HAP-1 (cell line): ENCODE measurements at regions not wholly inside any gene's neighbourhood (a gene's known extent, or its start where the extent isn't known, plus 50 kb on each side); places are given as distances from the start of the nearest gene placed in this dataset.
"Not testable (repeated sequence)": the region's sequence is repeated elsewhere in the genome, so short reads cannot be mapped to it uniquely, and the experiment has no call there.

Experiments used
- DNase-seq, 2 experiments: peaks; one replicate each; pipeline ENCODE4 v3.0.0-alpha.2; 2016 to 2020; ENCODE audit warnings: low spot score in 2 of 2
- H3K27me3 ChIP-seq: fragments of 250-450 bp; sonication (Bioruptor Pico); 2 replicates; pipeline ENCODE4 v1.5.1; 2020; ENCODE audit warnings: low read depth, mild to moderate bottlenecking, moderate library complexity
- H3K36me3 ChIP-seq: fragments of 250-450 bp; sonication (Bioruptor Pico); replicated peaks from 2 replicates; pipeline ENCODE4 v1.5.1; 2020; ENCODE audit warnings: mild to moderate bottlenecking
- H3K4me1 ChIP-seq: fragments of 250-450 bp; sonication (Bioruptor Pico); 2 replicates; pipeline ENCODE4 v1.5.1; 2020; ENCODE audit warnings: mild to moderate bottlenecking
- H3K4me3 ChIP-seq: fragments of 250-450 bp; sonication (Bioruptor Pico); 2 replicates; pipeline ENCODE4 v1.5.1; 2020; ENCODE audit warnings: mild to moderate bottlenecking, moderate library complexity
- H3K9me3 ChIP-seq: fragments of 250-450 bp; sonication (Bioruptor Pico); 2 replicates; pipeline ENCODE4 v1.5.1; 2020; ENCODE audit warnings: mild to moderate bottlenecking, moderate library complexity
- in situ Hi-C: fragments of 300-500 bp; cut with MboI; formaldehyde crosslinking; loops from 3 replicates; pipeline ENCODE4 v1.14.3; 2020; ENCODE audit warnings: low sequenced_read_pairs, inconsistent platforms, mixed read lengths

DNA sequence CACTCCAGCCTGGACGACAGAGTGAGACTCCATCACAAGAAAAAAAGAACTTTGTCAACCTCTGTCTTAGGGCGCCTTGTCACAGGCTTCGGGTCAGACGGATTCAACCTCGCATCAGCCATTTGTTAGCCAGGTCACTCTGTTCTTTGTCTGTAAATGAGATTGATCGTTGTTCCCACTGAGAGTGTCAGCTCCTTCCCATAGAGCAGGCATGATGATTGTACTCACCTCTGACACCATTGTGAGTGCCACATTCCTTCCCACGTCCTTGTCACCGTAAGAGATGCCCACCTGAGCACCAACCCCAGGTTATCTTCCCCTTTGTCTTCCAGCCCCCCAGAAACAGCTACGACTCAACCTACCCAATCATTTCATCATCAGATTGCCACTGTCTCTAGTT, 107.4 kb downstream of the NSUN5 start:
- H3K4me1 ChIP-seq, in situ Hi-C loops, H3K27me3 ChIP-seq, H3K9me3 ChIP-seq, DNase-seq, H3K36me3 ChIP-seq, H3K4me3 ChIP-seq: not testable (repeated sequence)

DNA sequence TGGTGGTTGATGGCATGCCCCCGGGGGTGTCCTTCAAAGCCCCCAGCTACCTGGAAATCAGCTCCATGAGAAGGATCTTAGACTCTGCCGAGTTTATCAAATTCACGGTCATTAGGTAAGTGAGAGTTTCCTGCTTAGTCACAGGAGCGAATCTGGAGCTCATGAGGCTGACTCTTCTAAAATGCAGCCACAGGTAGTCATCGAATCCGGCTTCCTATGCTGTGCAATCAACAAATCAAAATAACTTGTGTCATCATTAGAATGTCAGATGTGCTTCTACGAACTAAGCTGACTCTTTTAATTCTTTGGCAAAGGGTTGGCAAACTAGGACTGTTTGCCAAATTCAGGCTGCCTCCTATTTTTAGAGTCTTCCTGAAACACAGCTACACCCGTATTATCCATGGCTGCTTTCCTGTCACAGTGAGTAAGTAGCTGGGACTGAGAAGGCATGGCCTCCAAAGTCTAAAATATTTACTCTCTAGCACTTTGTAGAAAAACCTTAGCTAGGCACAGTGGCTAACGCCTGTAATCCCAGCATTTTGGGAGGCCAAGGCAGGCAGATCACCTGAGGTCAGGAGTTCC, 108.0 kb downstream of the NSUN5 start:
- in situ Hi-C loops, H3K9me3 ChIP-seq, H3K36me3 ChIP-seq, H3K4me3 ChIP-seq, DNase-seq, H3K4me1 ChIP-seq, H3K27me3 ChIP-seq: not testable (repeated sequence)

DNA sequence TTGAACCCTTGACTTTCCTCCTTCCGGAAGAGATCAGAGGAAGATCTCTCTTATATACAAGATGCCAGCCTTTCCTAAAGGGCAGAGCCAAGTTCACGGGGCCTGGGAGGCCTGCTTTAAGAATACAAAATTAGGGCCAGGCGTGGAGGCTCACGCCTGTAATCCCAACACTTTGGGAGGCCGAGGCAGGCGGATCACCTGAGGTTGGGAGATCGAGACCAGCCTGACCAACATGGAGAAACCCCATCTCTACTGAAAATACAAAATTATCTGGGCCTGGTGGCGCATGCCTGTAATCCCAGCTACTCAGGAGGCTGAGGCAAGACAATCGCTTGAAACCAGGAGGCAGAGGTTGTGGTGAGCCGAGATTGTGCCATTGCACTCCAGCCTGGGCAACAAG, 108.2 kb upstream of the SPDYE9 start:
- in situ Hi-C loops: not testable (repeated sequence)

DNA sequence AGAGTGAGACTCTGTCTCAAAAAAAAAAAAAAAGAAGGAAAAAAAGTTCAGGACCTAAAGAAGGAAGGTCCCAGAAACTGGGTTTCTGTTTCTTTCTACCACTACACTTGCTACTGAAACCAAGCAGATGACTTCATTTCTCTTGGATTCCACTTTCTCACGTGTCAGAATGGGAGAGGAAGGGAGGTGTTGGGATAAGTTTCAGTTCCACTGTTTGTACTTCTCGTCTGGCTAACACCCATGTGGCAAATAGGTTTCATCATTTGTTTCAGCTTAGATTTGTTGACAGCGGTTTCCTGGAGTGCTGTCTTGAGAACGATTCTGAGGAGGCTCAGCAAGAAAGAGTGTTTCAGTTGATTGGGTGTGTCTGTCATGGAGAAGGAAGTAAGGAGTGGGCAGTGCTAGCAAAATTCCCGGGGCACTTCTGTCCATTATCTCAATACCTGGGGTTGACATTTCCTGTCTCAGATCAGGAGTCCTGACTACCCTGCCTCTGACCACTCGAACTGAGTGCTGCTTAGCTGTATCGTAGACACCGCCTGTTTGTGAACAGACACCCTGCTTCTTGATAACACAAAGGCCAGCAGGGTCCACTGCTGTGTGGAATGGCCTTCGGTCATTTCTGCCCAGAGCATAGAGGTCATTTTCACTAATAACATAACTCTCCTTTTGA, 104.8 kb upstream of the SPDYE9 start:
- H3K4me1 ChIP-seq, H3K36me3 ChIP-seq, H3K9me3 ChIP-seq, H3K4me3 ChIP-seq, in situ Hi-C loops, H3K27me3 ChIP-seq, DNase-seq: not testable (repeated sequence)

More for the DNA sequence above, 108.2 kb upstream of the SPDYE9 start:
- H3K4me3 ChIP-seq, DNase-seq, H3K27me3 ChIP-seq, H3K4me1 ChIP-seq, H3K36me3 ChIP-seq, H3K9me3 ChIP-seq: not testable (repeated sequence)

DNA sequence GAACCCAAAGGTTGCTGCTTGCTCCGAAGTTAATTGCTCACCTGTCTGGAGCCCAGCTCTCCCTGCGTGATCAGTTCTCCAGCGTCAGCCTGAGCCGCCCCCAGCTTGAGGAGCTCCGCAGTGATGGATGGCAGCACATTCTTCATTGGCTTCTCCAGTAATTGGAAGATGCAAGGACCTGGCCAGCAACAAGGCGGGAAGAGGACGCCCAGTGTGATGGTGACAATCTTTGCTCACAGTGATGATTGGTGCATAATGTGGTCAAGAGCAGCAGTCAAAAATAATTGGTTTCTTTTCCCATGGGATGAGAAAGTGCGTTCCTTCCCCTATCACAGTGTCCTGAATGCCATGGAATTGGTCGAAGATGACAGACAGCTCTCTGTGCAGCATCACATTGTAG, 102.4 kb upstream of the SPDYE9 start:
- H3K4me3 ChIP-seq, H3K36me3 ChIP-seq, DNase-seq, in situ Hi-C loops, H3K9me3 ChIP-seq, H3K4me1 ChIP-seq, H3K27me3 ChIP-seq: not testable (repeated sequence)

DNA sequence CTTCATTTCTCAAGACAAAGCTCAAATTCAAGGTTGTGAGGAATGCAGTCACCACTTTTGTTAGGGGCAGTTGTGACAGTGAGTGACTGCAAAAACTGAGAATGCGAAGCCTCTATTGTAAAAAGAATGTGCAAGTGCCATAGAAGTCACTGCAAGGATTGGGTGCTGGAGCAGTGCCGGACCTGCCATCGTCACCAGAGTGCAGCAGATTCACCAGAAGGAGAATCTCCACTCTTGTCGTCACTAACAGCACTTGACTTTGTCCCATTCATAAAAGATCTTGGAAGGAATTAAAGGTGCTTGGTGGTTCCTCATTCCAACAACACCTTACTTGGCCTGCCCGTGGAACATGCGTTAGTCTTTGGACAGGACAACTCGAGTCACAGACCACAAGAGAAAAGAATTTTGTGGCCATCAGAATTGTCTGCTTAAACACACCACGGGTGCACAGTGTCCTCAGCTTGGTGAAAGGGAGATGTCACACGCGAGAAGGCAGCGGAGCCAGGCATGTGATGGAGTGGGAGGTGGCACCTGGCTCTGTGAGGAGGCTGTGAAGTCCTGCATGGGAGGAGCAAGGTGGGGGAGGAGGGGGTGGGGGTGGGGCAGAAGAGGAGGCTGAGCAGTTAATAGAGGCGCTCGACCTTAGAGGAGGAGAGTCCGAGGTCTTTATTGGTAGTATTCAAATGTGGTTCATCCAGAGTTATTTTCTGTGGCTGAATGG, 100.9 kb upstream of the SPDYE9 start:
- DNase-seq, in situ Hi-C loops, H3K36me3 ChIP-seq, H3K27me3 ChIP-seq, H3K9me3 ChIP-seq, H3K4me3 ChIP-seq, H3K4me1 ChIP-seq: not testable (repeated sequence)

DNA sequence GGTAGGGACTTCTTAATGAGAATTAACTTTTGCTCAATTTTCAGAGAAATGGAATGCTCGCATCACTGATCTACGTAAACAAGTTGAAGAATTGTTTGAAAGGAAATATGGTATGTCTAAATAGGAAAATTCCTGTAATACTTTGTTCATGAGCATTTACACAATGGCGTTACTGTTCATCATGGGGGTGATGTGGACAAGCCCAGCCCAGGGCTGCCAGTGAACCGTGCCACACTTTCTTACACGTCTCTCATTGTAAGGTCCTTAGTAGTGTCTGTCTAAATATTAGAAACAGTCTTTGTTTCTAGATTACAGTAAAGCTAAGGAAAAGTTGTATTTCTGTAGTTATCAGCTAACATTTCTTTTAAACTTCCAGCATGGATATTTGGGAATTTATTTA, 91.0 kb upstream of the SPDYE9 start:
- H3K9me3 ChIP-seq, DNase-seq, H3K4me1 ChIP-seq, in situ Hi-C loops, H3K36me3 ChIP-seq, H3K27me3 ChIP-seq, H3K4me3 ChIP-seq: not testable (repeated sequence)

DNA sequence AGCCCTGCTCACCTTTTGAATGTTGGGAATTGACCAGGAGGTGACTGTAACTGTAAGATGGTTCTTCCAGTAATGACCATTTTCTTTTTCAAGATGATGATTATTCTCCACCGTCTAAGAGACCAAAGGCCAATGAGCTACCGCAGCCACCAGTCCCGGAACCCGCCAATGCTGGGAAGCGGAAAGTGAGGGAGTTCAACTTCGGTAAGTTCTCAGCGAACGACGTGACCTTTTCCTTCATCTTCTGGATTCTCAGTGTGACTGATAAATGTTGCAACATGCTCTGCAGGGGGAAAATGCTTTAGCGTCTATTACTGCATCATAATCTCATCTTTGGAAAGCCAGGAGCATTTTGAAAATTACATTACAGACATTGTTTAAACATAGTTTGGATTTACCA, 89.5 kb upstream of the SPDYE9 start:
- DNase-seq, H3K36me3 ChIP-seq, H3K4me3 ChIP-seq, in situ Hi-C loops, H3K9me3 ChIP-seq, H3K4me1 ChIP-seq, H3K27me3 ChIP-seq: not testable (repeated sequence)

DNA sequence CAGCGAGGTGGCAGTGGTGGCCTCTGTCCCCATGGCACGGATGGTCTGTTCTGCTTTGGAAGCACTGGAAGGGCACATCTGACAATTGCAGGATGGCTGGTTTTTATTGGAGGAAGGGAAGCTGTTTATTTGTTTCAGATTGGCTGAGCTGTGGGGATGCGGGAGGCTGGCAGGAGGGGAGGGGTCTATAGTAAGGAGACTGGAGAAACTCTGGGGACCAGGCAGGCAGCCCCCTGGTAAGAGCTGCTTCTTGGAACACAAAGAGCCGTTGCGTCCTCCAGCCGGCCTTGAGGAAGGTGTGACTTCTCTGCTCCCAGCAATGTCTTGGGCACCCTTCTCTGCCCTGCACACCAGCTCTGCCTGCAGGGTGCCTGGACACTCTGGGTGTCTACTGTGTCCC, 85.1 kb upstream of the SPDYE9 start:
- DNase-seq, H3K4me1 ChIP-seq, in situ Hi-C loops: not testable (repeated sequence)

DNA sequence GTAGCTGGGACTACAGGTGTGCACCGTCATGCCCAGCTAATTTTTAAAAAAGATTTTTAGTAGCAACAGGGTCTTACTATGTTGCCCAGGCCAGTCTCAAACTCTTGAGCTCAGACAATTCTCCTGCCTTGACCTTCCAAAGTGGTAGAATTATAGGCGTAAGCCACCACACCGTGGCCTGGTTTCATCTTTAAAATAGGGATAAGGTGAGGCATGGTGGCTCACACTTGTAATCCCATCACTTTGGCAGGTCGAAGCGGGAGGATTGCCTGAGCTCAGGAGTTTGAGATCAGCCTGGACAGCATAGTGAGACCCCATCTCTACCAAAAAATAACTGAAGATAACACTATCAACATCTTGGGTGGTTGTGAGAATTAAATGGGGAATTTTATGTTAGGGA, 84.6 kb upstream of the SPDYE9 start:
- H3K27me3 ChIP-seq, H3K9me3 ChIP-seq, DNase-seq, in situ Hi-C loops, H3K4me1 ChIP-seq, H3K36me3 ChIP-seq, H3K4me3 ChIP-seq: not testable (repeated sequence)

More for the DNA sequence above, 85.1 kb upstream of the SPDYE9 start:
- not testable (repeated sequence) for H3K9me3 ChIP-seq, H3K36me3 ChIP-seq, H3K27me3 ChIP-seq, H3K4me3 ChIP-seq

DNA sequence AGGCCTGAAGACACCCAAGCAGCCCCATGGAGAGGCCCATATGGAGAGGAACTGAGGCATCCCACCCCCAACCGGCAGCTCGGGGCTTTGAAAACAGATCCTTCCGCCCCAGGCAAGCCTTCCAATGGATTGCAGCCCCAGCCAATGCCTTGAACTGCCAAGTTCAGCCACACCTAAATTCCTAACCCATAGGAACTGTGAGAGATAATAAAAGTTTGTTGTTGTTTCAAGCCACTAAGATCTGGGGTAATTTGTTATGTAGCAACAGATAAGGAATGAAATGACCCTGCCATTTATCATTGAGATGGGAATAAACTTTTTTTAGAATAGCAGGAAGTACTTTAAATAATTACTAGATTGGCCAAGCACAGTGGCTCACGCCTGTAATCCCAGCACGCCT, 80.3 kb upstream of the SPDYE9 start:
- in situ Hi-C loops: not testable (repeated sequence)

DNA sequence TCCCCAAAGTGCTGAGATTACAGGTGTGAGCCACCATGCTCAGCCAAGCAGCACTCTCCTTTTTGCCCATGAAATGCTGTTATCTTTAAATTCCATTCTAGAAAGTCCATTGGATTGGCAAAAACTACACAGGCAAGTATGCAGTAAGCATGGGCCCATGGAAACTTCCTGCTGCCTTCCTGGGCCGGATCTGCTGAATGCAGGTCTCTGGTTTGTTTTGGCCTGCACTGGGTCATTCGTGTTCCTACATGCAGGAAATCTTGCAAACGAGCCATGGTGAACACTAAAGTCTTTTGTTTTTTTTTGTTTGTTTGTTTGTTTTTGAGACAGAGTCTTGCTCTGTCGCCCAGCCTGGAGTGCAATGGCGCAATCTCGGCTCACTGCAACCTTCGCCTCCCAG, 76.8 kb upstream of the SPDYE9 start:
- H3K4me1 ChIP-seq, DNase-seq, H3K4me3 ChIP-seq, in situ Hi-C loops, H3K27me3 ChIP-seq, H3K9me3 ChIP-seq, H3K36me3 ChIP-seq: not testable (repeated sequence)

More for the DNA sequence above, 80.3 kb upstream of the SPDYE9 start:
- H3K9me3 ChIP-seq, H3K4me1 ChIP-seq, H3K36me3 ChIP-seq, H3K27me3 ChIP-seq, DNase-seq, H3K4me3 ChIP-seq: not testable (repeated sequence)

DNA sequence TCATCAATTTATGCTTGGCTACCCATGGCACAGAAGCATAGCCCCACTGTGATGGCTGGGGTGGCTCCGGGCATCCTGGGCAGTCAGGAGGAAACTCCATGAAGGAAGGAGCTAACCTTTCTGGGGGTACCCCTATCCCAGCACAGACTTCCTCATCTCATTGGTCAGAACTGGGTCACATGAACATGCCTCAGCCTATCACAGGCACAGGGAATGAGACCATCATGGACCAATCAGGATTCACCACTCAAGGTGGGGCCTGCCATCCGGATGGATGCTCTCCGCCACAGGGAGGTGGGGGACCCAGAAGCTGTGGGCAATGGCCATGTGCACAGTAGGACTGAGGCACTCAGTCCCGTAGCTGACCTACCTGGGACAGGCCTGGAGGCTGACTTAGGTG, 75.9 kb upstream of the SPDYE9 start:
- H3K4me3 ChIP-seq, H3K27me3 ChIP-seq, H3K4me1 ChIP-seq, H3K9me3 ChIP-seq, H3K36me3 ChIP-seq, DNase-seq, in situ Hi-C loops: not testable (repeated sequence)

DNA sequence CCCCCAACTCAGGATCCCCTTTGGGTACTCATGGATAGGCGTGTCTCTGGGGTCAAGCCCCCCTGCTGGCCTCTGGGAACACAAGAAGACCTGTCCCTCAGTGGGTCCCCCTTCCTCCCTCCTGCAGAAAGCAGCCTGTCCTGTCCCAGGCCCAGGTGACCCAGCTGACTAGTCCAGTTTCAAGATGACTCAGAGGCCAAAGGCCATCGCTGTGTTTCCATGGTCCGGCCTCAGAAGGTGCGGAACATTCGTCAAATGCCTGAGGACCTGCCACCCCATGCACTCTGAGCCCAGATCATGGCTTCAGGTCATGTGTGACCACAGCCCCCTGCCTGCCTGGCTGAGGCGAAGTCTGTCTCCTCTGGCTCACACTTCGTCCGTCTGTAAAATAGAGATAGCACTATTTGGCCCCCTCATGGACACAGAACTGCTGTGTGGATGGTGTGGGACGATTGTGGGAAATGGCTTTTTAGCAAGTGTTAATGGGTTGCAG, 71.4 kb upstream of the SPDYE9 start:
- H3K9me3 ChIP-seq, H3K4me3 ChIP-seq, H3K4me1 ChIP-seq, H3K27me3 ChIP-seq, H3K36me3 ChIP-seq, DNase-seq, in situ Hi-C loops: not testable (repeated sequence)
